ENCODE measurements at regions not wholly inside any gene's neighbourhood (a gene's known extent, or its start where the extent isn't known, plus 50 kb on each side); places are given as distances from the start of the nearest gene placed in this dataset.

DNA sequence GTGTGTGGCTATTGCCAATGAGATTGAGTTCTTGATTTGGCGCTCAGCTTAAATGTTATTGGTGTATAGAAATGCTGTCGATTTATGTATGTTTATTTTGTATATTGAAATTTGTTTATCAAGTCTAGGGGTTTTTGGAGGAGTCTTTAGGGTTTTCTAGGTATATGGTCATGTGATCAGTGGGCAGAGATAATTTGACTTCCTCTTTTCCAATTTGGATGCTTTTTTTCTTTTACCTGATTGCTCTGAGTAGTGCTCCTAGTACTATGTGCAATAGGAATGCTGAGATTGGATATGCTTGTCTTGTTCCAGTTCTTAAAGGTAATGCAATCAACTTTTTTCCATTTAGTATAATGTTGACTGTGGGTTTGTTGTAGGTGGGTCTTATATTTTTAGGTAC, 99.8 kb upstream of the PMCH start:
- TF ChIP-seq CTCF (IDR thresholded peaks at IDR 0.05), result no peak
- TF ChIP-seq POLR2A (IDR thresholded peaks at IDR 0.05), result no peak

Data from right lobe of liver (tissue), 4 donors.